DOHH2 (cell line): ENCODE measurements at regions not wholly inside any gene's neighbourhood (a gene's known extent, or its start where the extent isn't known, plus 50 kb on each side); places are given as distances from the start of the nearest gene placed in this dataset.

ENCODE experiments used
- H3F3A ChIP-seq: fragments of 200-600 bp; sonication (generic), shearing (Covaris generic); 2 replicates; pipeline ENCODE4 v1.6.0; 2016; ENCODE audit warnings: antibody characterized with exemption, mild to moderate bottlenecking; ENCODE audit not compliant: control insufficient read depth, insufficient read depth
- H3K27ac ChIP-seq: fragments of 200-600 bp; sonication (generic); 2 replicates; pipeline ENCODE4 v1.5.1; 2014; ENCODE audit warnings: low read depth, mild to moderate bottlenecking, low read length, moderate library complexity
- H3K27me3 ChIP-seq: fragments of 200-600 bp; sonication (generic); 2 replicates; pipeline ENCODE4 v1.6.1; 2014; ENCODE audit warnings: mild to moderate bottlenecking, low read length, mixed read lengths; ENCODE audit not compliant: control insufficient read depth
- H3K36me3 ChIP-seq: fragments of 200-600 bp; sonication (generic); 2 replicates; pipeline ENCODE4 v1.6.1; 2014; ENCODE audit warnings: mild to moderate bottlenecking, low read length, moderate library complexity, mixed read lengths; ENCODE audit not compliant: control insufficient read depth
- H3K4me1 ChIP-seq: fragments of 200-600 bp; sonication (generic); 2 replicates; pipeline ENCODE4 v1.6.1; 2014; ENCODE audit warnings: mild to moderate bottlenecking, low read length, mixed read lengths; ENCODE audit not compliant: control insufficient read depth
- H3K4me2 ChIP-seq: fragments of 200-600 bp; sonication (generic); 2 replicates; pipeline ENCODE4 v1.6.0; 2014; ENCODE audit warnings: mild to moderate bottlenecking, low read length, moderate library complexity
- H3K4me3 ChIP-seq: fragments of 200-600 bp; sonication (generic); 2 replicates; pipeline ENCODE4 v1.5.1; 2014; ENCODE audit warnings: mild to moderate bottlenecking, low read length, mixed read lengths
- H3K79me2 ChIP-seq: fragments of 200-600 bp; sonication (generic); 2 replicates; pipeline ENCODE4 v1.6.1; 2014; ENCODE audit warnings: mild to moderate bottlenecking, low read length, mixed read lengths; ENCODE audit not compliant: control insufficient read depth
- H3K9me2 ChIP-seq: fragments of 200-600 bp; sonication (generic); replicated peaks from 2 replicates; pipeline ENCODE4 v1.6.1; 2014; ENCODE audit warnings: mild to moderate bottlenecking, low read length, mixed read lengths; ENCODE audit not compliant: control insufficient read depth
- H3K9me3 ChIP-seq: fragments of 200-600 bp; sonication (generic); 2 replicates; pipeline ENCODE4 v1.6.1; 2014; ENCODE audit warnings: antibody characterized with exemption, low read length, mixed read lengths; ENCODE audit not compliant: control insufficient read depth, insufficient read depth
- H4K20me1 ChIP-seq: fragments of 200-600 bp; sonication (generic); 2 replicates; pipeline ENCODE4 v1.6.0; 2014; ENCODE audit warnings: low read depth, mild to moderate bottlenecking, antibody characterized with exemption, low read length, moderate library complexity; ENCODE audit not compliant: control insufficient read depth, insufficient read depth
- CTCF ChIP-seq: fragments of 200-600 bp; sonication (generic); IDR thresholded peaks from one replicate; pipeline ENCODE4 v1.5.1; 2014; ENCODE audit warnings: antibody characterized with exemption, mild to moderate bottlenecking, low read depth, low read length; ENCODE audit not compliant: poor library complexity, severe bottlenecking
- EZH2phosphoT487 ChIP-seq: fragments of 200-600 bp; sonication (generic); IDR thresholded peaks from 2 replicates; pipeline ENCODE4 v1.6.1; 2017; ENCODE audit warnings: borderline replicate concordance, mild to moderate bottlenecking, antibody characterized with exemption, low read length, moderate library complexity, mixed read lengths

- no peaks in the 10 kb centered on the region for H3K4me1 ChIP-seq
- no peaks in the 10 kb centered on the region for H3K9me3 ChIP-seq
- H3K9me2 ChIP-seq = no peaks in the 10 kb centered on the region
- no peak for TF ChIP-seq EZH2phosphoT487
- no peak for TF ChIP-seq CTCF
- H3K27ac ChIP-seq = no peak overlapping the region
- no peaks in the 10 kb centered on the region for H3K27me3 ChIP-seq
- H4K20me1 ChIP-seq = no peaks in the 10 kb centered on the region
- H3K79me2 ChIP-seq = no peaks in the 10 kb centered on the region
- no peaks in the 10 kb centered on the region for H3K36me3 ChIP-seq
- no peak overlapping the region for H3K4me3 ChIP-seq
- H3F3A ChIP-seq = no peaks in the 10 kb centered on the region
- H3K4me2 ChIP-seq = no peak overlapping the region
Measured at GRCh38 chr3:117616227-117616626, 906.6 kb downstream of the TUSC7 start.

- H3K4me2 ChIP-seq = no peak overlapping the region
- H3K79me2 ChIP-seq = no peaks in the 10 kb centered on the region
- no peaks in the 10 kb centered on the region for H3F3A ChIP-seq
- no peaks in the 10 kb centered on the region for H3K9me2 ChIP-seq
- no peak overlapping the region for H3K27ac ChIP-seq
- no peak overlapping the region for H3K4me3 ChIP-seq
- no peaks in the 10 kb centered on the region for H4K20me1 ChIP-seq
- no peak for TF ChIP-seq EZH2phosphoT487
- TF ChIP-seq CTCF = no peak
- H3K36me3 ChIP-seq = no peaks in the 10 kb centered on the region
- H3K4me1 ChIP-seq = no peaks in the 10 kb centered on the region
- H3K9me3 ChIP-seq = no peaks in the 10 kb centered on the region
- H3K27me3 ChIP-seq = no peaks in the 10 kb centered on the region
Measured at GRCh38 chr3:117617906-117618305, 908.3 kb downstream of the TUSC7 start.

DNA sequence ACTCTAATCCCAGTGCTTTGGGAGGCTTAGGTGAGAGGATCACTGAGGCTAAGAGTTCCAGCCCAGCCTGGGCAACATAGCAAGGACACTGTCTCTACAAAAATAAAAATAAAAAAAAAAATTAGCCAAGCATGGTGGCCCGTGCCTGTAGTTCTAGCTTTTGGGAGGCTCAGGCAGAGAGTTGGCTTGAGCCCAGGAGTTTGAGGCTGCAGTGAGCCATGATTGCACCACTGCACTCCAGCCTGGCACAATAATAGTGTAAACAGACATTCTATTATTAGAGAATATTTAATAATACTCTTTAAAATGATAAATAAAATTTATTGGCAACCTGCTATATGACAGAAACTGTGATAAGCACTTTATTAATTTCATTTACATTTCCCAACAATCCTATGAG lies 908.9 kb downstream of the TUSC7 start:
- H3K4me3 ChIP-seq = no peak overlapping the region
- H3K4me1 ChIP-seq = no peaks in the 10 kb centered on the region
- no peaks in the 10 kb centered on the region for H4K20me1 ChIP-seq
- no peaks in the 10 kb centered on the region for H3K79me2 ChIP-seq
- no peaks in the 10 kb centered on the region for H3K36me3 ChIP-seq
- H3K27me3 ChIP-seq = no peaks in the 10 kb centered on the region
- H3F3A ChIP-seq = no peaks in the 10 kb centered on the region
- H3K4me2 ChIP-seq = no peak overlapping the region
- no peak overlapping the region for H3K27ac ChIP-seq
- no peaks in the 10 kb centered on the region for H3K9me2 ChIP-seq
- TF ChIP-seq CTCF = no peak
- H3K9me3 ChIP-seq = no peaks in the 10 kb centered on the region

DNA sequence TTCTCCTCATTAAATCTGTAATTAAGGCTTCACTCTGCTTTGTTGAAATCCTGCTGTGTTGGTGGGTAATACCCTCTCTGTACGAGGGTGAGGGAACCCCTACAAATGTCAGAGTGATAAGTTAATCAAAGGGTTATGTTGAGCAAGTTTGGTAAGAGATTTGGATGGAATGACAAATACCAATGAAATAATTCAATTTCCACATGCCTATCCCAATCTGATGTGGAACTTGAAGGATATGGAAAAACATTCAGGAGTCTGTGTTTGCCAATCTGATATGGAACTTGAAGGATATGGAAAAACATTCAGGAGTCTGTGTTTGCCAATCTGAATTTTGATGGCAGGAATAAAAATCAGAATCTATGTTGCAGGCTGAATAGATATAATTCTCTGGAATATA lies 910.2 kb downstream of the TUSC7 start:
- Histone ChIP-seq H3K4me1 (no peaks in the 10 kb centered on the region), H3K4me2 (no peak overlapping the region), H3F3A (no peaks in the 10 kb centered on the region), H4K20me1 (no peaks in the 10 kb centered on the region), H3K4me3 (no peak overlapping the region), H3K79me2 (no peaks in the 10 kb centered on the region), H3K9me2 (no peaks in the 10 kb centered on the region), H3K9me3 (no peaks in the 10 kb centered on the region), H3K27ac (no peak overlapping the region), H3K36me3 (no peaks in the 10 kb centered on the region), H3K27me3 (no peaks in the 10 kb centered on the region)
- TF ChIP-seq EZH2phosphoT487 (no peak), CTCF (no peak)
